T-helper 2 cell (primary cell): ENCODE measurements at regions not wholly inside any gene's neighbourhood (a gene's known extent, or its start where the extent isn't known, plus 50 kb on each side); places are given as distances from the start of the nearest gene placed in this dataset.

Experiments
- DNase-seq, 5 experiments: peaks; one replicate each; pipeline versions ENCODE4 v3.0.0 to v3.0.0-alpha.2; 2012 to 2022

GRCh38 chr9:14560194-14560593, 133.0 kb downstream of the ZDHHC21 start:
- peak in 1 of 5 experiments; percentile 57 for DNase-seq

GRCh38 chr9:14554886-14555285, 138.3 kb downstream of the ZDHHC21 start:
- DNase-seq = no peak

GRCh38 chr9:14547245-14548060, 145.8 kb downstream of the ZDHHC21 start:
- DNase-seq = no peak

- no peak for DNase-seq
Measured at GRCh38 chr9:14546693-14547092, 146.5 kb downstream of the ZDHHC21 start.

- no peak for DNase-seq
Measured at GRCh38 chr9:14542071-14542470, 151.2 kb downstream of the ZDHHC21 start.

GRCh38 chr9:14538526-14538925, 154.7 kb downstream of the ZDHHC21 start:
- DNase-seq = no peak

- no peak for DNase-seq
Measured at GRCh38 chr9:14535161-14535955, 157.9 kb downstream of the ZDHHC21 start.

GRCh38 chr9:14533867-14534640, 159.2 kb downstream of the ZDHHC21 start:
- no peak for DNase-seq

GRCh38 chr9:14532456-14533115, 160.6 kb downstream of the ZDHHC21 start:
- DNase-seq = no peak

- no peak for DNase-seq
Measured at GRCh38 chr9:14531341-14532269, 161.6 kb downstream of the ZDHHC21 start.

- no peak for DNase-seq
Measured at GRCh38 chr9:14530841-14531240, 162.4 kb downstream of the ZDHHC21 start.

GRCh38 chr9:14530366-14530765, 162.9 kb downstream of the ZDHHC21 start:
- DNase-seq = no peak

- no peak for DNase-seq
Measured at GRCh38 chr9:14529629-14530028, 163.6 kb downstream of the ZDHHC21 start.

- no peak for DNase-seq
Measured at GRCh38 chr9:14529054-14529453, 164.2 kb downstream of the ZDHHC21 start.

- no peak for DNase-seq
Measured at GRCh38 chr9:14526504-14526903, 166.7 kb downstream of the ZDHHC21 start.

GRCh38 chr9:14525856-14526255, 167.4 kb downstream of the ZDHHC21 start:
- DNase-seq = no peak

- no peak for DNase-seq
Measured at GRCh38 chr9:14524873-14525515, 168.2 kb downstream of the ZDHHC21 start.

- no peak for DNase-seq
Measured at GRCh38 chr9:14523545-14523944, 169.7 kb downstream of the ZDHHC21 start.

- DNase-seq = no peak
Measured at GRCh38 chr9:14522627-14523379, 170.4 kb downstream of the ZDHHC21 start.

- no peak for DNase-seq
Measured at GRCh38 chr9:14520341-14520740, 172.9 kb downstream of the ZDHHC21 start.
